GM18858 (cell line): ENCODE measurements at regions not wholly inside any gene's neighbourhood (a gene's known extent, or its start where the extent isn't known, plus 50 kb on each side); places are given as distances from the start of the nearest gene placed in this dataset.
"Not testable (repeated sequence)": the region's sequence is repeated elsewhere in the genome, so short reads cannot be mapped to it uniquely, and the experiment has no call there.

Experiments
- ATAC-seq: cut with Tn5 transposase; IDR thresholded peaks from one replicate; pipeline ENCODE4 v1.9.1; 2021; ENCODE audit not compliant: unreplicated experiment

- ATAC-seq: no peak
These were observed 858.8 kb downstream of the TBC1D22A start for GRCh38 chr22:47621253-47621652.

- ATAC-seq: no peak
These were observed 857.9 kb downstream of the TBC1D22A start for GRCh38 chr22:47620391-47620790.

GRCh38 chr22:47619631-47620030 lies 857.2 kb downstream of the TBC1D22A start:
- ATAC-seq: no peak

GRCh38 chr22:47618180-47619010 lies 855.9 kb downstream of the TBC1D22A start:
- ATAC-seq: no peak

- no peak for ATAC-seq
These were observed 854.7 kb downstream of the TBC1D22A start for GRCh38 chr22:47617186-47617585.

GRCh38 chr22:47616396-47617020 lies 854.1 kb downstream of the TBC1D22A start:
- no peak for ATAC-seq

GRCh38 chr22:47615051-47615450 lies 852.6 kb downstream of the TBC1D22A start:
- no peak for ATAC-seq

- ATAC-seq: no peak
These were observed 851.3 kb downstream of the TBC1D22A start for GRCh38 chr22:47613606-47614350.

- not testable (repeated sequence) for ATAC-seq
These were observed 850.7 kb downstream of the TBC1D22A start for GRCh38 chr22:47613181-47613580.

- no peak for ATAC-seq
These were observed 850.0 kb downstream of the TBC1D22A start for GRCh38 chr22:47612311-47612910.

- ATAC-seq: no peak
These were observed 848.3 kb downstream of the TBC1D22A start for GRCh38 chr22:47610764-47611163.

GRCh38 chr22:47610281-47610680 lies 847.8 kb downstream of the TBC1D22A start:
- no peak for ATAC-seq

- ATAC-seq: no peak
These were observed 847.2 kb downstream of the TBC1D22A start for GRCh38 chr22:47609653-47610052.

GRCh38 chr22:47608421-47608820 lies 846.0 kb downstream of the TBC1D22A start:
- no peak for ATAC-seq

GRCh38 chr22:47607486-47607885 lies 845.0 kb downstream of the TBC1D22A start:
- no peak for ATAC-seq

- no peak for ATAC-seq
These were observed 844.0 kb downstream of the TBC1D22A start for GRCh38 chr22:47606426-47606825.

GRCh38 chr22:47605886-47606285 lies 843.4 kb downstream of the TBC1D22A start:
- ATAC-seq: no peak

- no peak for ATAC-seq
These were observed 843.0 kb downstream of the TBC1D22A start for GRCh38 chr22:47605441-47605840.

- no peak for ATAC-seq
These were observed 842.1 kb downstream of the TBC1D22A start for GRCh38 chr22:47604563-47604962.

GRCh38 chr22:47602732-47603131 lies 840.3 kb downstream of the TBC1D22A start:
- ATAC-seq: no peak

GRCh38 chr22:47601666-47602065 lies 839.2 kb downstream of the TBC1D22A start:
- ATAC-seq: no peak
